GM12891 (cell line): ENCODE measurements at regions not wholly inside any gene's neighbourhood (a gene's known extent, or its start where the extent isn't known, plus 50 kb on each side); places are given as distances from the start of the nearest gene placed in this dataset.

Source experiments
- PAX5 ChIP-seq: IDR thresholded peaks from 2 replicates; pipeline ENCODE4 v1.6.1; 2011; ENCODE audit warnings: low read length, moderate library complexity, mild to moderate bottlenecking; ENCODE audit not compliant: insufficient read depth, severe bottlenecking
- POLR2A ChIP-seq: IDR thresholded peaks from 2 replicates; pipeline ENCODE4 v1.6.1; 2011; ENCODE audit warnings: low read depth, low read length, control low read depth
- POLR2AphosphoS5 ChIP-seq: IDR thresholded peaks from 2 replicates; pipeline ENCODE4 v1.6.1; 2011; ENCODE audit warnings: low read depth, low read length, control low read depth
- SPI1 ChIP-seq: IDR thresholded peaks from 2 replicates; pipeline ENCODE4 v1.6.1; 2011; ENCODE audit warnings: low read depth, low read length, control low read depth
- TAF1 ChIP-seq: IDR thresholded peaks from 2 replicates; pipeline ENCODE4 v1.6.1; 2011; ENCODE audit warnings: low read depth, low read length, control low read depth

- TF ChIP-seq TAF1 (no peak), POLR2AphosphoS5 (no peak), POLR2A (no peak), PAX5 (no peak), SPI1 (no peak)
These were observed 370.2 kb downstream of the UTRN start for GRCh38 chr6:144655376-144655775.
